OCI-LY3 (cell line): ENCODE measurements at regions not wholly inside any gene's neighbourhood (a gene's known extent, or its start where the extent isn't known, plus 50 kb on each side); places are given as distances from the start of the nearest gene placed in this dataset.

Experiments used
- H2AFZ ChIP-seq: fragments of 200-600, 300-600 bp; shearing (Covaris generic); 2 replicates; pipeline ENCODE4 v1.6.0; 2014; ENCODE audit warnings: antibody characterized with exemption, low read depth, low read length
- H3K27ac ChIP-seq: fragments of 200-600, 300-600 bp; sonication (generic); 2 replicates; pipeline ENCODE4 v1.5.1; 2014; ENCODE audit warnings: mild to moderate bottlenecking, low read length, moderate library complexity, mixed read lengths
- H3K27me3 ChIP-seq: fragments of 200-600, 300-600 bp; sonication (generic); 2 replicates; pipeline ENCODE4 v1.6.1; 2014; ENCODE audit warnings: low read depth, low read length, mixed read lengths
- H3K36me3 ChIP-seq: fragments of 200-600, 300-600 bp; sonication (generic); replicated peaks from 2 replicates; pipeline ENCODE3; 2014; ENCODE audit warnings: low read depth, low read length, mixed read lengths
- H3K4me1 ChIP-seq: fragments of 300-600, 200-600 bp; sonication (generic); 2 replicates; pipeline ENCODE4 v1.6.1; 2014; ENCODE audit warnings: low read length, mixed read lengths
- H3K4me2 ChIP-seq: fragments of 200-600, 300-600 bp; sonication (generic); 2 replicates; pipeline ENCODE4 v1.6.1; 2014; ENCODE audit warnings: low read length, mixed read lengths
- H3K4me3 ChIP-seq: fragments of 300-600, 200-600 bp; sonication (generic); 2 replicates; pipeline ENCODE4 v1.5.1; 2014; ENCODE audit warnings: antibody characterized with exemption, mild to moderate bottlenecking, low read length, moderate library complexity
- H3K79me2 ChIP-seq: fragments of 300-600, 200-600 bp; shearing (Covaris generic); 2 replicates; pipeline ENCODE4 v1.6.1; 2014; ENCODE audit warnings: mild to moderate bottlenecking, low read length, mixed read lengths
- H3K9ac ChIP-seq: fragments of 300-600, 200-600 bp; shearing (Covaris generic); 2 replicates; pipeline ENCODE4 v1.6.0; 2014; ENCODE audit warnings: mild to moderate bottlenecking, low read length, moderate library complexity
- H3K9me3 ChIP-seq: fragments of 200-600, 300-600 bp; shearing (Covaris generic); 2 replicates; pipeline ENCODE4 v1.6.1; 2014; ENCODE audit warnings: low read length, mixed read lengths; ENCODE audit not compliant: insufficient read depth
- H4K20me1 ChIP-seq: fragments of 200-600, 300-600 bp; sonication (generic); 2 replicates; pipeline ENCODE4 v1.6.1; 2016; ENCODE audit warnings: low read length, mixed read lengths; ENCODE audit not compliant: insufficient read depth
- EZH2phosphoT487 ChIP-seq: fragments of 200-600 bp; shearing (Covaris generic); IDR thresholded peaks from 2 replicates; pipeline ENCODE4 v1.6.1; 2018; ENCODE audit warnings: antibody characterized with exemption, mixed run types, low read depth
- TF ChIP-seq, protein P1 (sequence below): fragments of 200-600, 300-600 bp; sonication (generic); IDR thresholded peaks from 2 replicates; pipeline ENCODE4 v1.5.1; 2014; ENCODE audit warnings: antibody characterized with exemption, low read length, low read depth

DNA sequence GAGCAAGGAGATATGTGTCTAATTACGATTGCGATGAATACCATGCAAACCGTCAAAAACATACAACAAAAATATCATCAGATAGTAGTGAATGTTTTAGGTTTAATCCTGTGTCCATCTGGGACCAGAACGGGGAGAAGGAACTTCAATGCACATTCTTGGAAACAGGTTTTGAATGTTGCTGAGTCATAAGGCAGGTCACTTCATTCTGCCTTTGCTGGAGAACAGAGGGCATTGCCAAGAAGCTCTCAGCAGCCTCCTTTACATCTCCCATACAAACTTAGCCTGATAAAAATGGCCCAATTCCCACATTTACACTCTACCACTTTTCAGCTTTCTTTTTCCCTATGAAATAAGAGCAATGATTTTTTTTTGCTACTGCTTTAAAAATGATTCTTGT, 78.0 kb upstream of the KCNJ6 start:
- H2AFZ ChIP-seq = no peak overlapping the region
- no peaks in the 10 kb centered on the region for H3K9me3 ChIP-seq
- no peaks in the 10 kb centered on the region for H4K20me1 ChIP-seq
- no peaks in the 10 kb centered on the region for H3K27me3 ChIP-seq
- H3K36me3 ChIP-seq = no peaks in the 10 kb centered on the region
- H3K9ac ChIP-seq = no peak overlapping the region
- H3K4me3 ChIP-seq = no peak overlapping the region
- no peak overlapping the region for H3K27ac ChIP-seq
- H3K79me2 ChIP-seq = no peaks in the 10 kb centered on the region
- H3K4me1 ChIP-seq = no peaks in the 10 kb centered on the region
- TF ChIP-seq, protein P1, sequence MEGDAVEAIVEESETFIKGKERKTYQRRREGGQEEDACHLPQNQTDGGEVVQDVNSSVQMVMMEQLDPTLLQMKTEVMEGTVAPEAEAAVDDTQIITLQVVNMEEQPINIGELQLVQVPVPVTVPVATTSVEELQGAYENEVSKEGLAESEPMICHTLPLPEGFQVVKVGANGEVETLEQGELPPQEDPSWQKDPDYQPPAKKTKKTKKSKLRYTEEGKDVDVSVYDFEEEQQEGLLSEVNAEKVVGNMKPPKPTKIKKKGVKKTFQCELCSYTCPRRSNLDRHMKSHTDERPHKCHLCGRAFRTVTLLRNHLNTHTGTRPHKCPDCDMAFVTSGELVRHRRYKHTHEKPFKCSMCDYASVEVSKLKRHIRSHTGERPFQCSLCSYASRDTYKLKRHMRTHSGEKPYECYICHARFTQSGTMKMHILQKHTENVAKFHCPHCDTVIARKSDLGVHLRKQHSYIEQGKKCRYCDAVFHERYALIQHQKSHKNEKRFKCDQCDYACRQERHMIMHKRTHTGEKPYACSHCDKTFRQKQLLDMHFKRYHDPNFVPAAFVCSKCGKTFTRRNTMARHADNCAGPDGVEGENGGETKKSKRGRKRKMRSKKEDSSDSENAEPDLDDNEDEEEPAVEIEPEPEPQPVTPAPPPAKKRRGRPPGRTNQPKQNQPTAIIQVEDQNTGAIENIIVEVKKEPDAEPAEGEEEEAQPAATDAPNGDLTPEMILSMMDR = no peak
- TF ChIP-seq EZH2phosphoT487 = no peak
- H3K4me2 ChIP-seq = no peak overlapping the region

DNA sequence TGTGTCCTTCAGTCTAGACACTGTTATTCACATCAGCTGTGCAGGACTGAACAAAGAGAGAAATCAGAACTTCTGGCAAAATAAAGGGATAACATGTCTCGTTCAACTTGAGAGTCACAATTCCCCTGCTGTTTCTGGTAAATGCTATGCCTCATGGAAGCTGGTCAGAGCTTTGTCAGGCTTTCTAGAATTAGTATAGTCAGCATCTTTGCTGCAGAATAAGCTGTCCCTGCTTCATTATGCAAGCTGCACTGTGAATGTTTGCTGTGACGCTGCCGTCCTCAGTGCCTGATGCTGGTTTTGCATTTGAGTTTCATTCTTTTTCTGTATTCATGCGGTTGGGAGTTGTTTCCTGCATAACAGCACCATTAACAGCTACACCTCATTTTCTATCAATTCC, 96.4 kb upstream of the KCNJ6 start:
- Histone ChIP-seq H4K20me1 (no peaks in the 10 kb centered on the region), H3K9me3 (no peaks in the 10 kb centered on the region), H3K27ac (no peak overlapping the region), H3K4me3 (no peak overlapping the region), H3K27me3 (no peaks in the 10 kb centered on the region), H3K36me3 (no peaks in the 10 kb centered on the region), H3K79me2 (no peaks in the 10 kb centered on the region), H2AFZ (no peak overlapping the region), H3K9ac (no peak overlapping the region), H3K4me2 (no peak overlapping the region), H3K4me1 (no peaks in the 10 kb centered on the region)
- TF ChIP-seq, protein P1 = no peak
- TF ChIP-seq EZH2phosphoT487 = no peak

DNA sequence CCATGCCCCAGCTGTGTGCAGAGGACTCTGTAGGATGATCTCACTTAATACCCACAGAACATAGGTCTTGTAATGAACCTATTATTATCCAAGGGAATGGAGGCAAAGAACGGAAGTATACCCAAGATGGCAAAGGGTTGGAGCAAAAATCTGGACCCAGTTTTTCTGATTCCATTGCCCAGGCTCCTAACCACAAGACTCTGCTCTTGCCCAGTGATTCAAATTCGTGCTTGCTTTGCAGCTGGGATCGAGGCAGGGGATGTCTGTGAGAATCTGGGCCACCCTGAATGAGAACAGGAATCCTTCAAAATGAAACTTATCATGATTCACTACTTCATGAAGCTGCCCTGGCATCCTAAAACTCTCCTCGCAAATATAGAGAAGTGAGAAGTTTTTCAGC, 97.5 kb upstream of the KCNJ6 start:
- Histone ChIP-seq H3K27me3 (no peaks in the 10 kb centered on the region), H3K79me2 (no peaks in the 10 kb centered on the region), H3K4me3 (no peak overlapping the region), H3K9ac (no peak overlapping the region), H3K9me3 (no peaks in the 10 kb centered on the region), H2AFZ (no peak overlapping the region), H4K20me1 (no peaks in the 10 kb centered on the region), H3K36me3 (no peaks in the 10 kb centered on the region), H3K4me1 (no peaks in the 10 kb centered on the region), H3K4me2 (no peak overlapping the region), H3K27ac (no peak overlapping the region)
- no peak for TF ChIP-seq EZH2phosphoT487
- TF ChIP-seq, protein P1 = no peak

DNA sequence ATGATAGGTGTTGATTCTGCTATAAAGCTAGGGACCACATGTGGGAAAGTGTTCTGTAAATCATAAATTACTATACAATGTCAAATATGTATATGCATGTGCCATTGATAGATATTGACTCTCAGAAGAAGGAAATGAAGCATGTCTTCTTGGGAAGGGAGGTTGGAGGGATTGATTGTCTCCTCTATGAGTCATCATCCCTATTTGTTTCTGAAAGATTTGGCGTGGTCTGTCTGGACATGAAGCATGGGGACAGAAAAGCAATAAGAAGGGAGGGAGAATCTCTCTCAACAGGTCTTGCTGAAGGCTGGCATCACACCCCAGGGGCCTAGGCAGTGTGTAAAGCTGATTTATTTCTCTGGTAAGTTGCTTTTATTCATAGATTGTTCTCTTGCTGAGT, 98.0 kb upstream of the KCNJ6 start:
- H2AFZ ChIP-seq = no peak overlapping the region
- no peak overlapping the region for H3K9ac ChIP-seq
- no peak overlapping the region for H3K4me2 ChIP-seq
- no peaks in the 10 kb centered on the region for H3K79me2 ChIP-seq
- H3K27ac ChIP-seq = no peak overlapping the region
- H3K36me3 ChIP-seq = no peaks in the 10 kb centered on the region
- TF ChIP-seq, protein P1 = no peak
- TF ChIP-seq EZH2phosphoT487 = no peak
- no peaks in the 10 kb centered on the region for H4K20me1 ChIP-seq
- H3K9me3 ChIP-seq = no peaks in the 10 kb centered on the region
- H3K4me1 ChIP-seq = no peaks in the 10 kb centered on the region
- H3K4me3 ChIP-seq = no peak overlapping the region
- H3K27me3 ChIP-seq = no peaks in the 10 kb centered on the region
